HG02623 (cell line): ENCODE measurements at regions not wholly inside any gene's neighbourhood (a gene's known extent, or its start where the extent isn't known, plus 50 kb on each side); places are given as distances from the start of the nearest gene placed in this dataset.
"Not testable (repeated sequence)": the region's sequence is repeated elsewhere in the genome, so short reads cannot be mapped to it uniquely, and the experiment has no call there.

Experiments used
- ATAC-seq: cut with Tn5 transposase; IDR thresholded peaks from one replicate; pipeline ENCODE4 v1.9.1; 2021; ENCODE audit warnings: moderate library complexity; ENCODE audit not compliant: unreplicated experiment

DNA sequence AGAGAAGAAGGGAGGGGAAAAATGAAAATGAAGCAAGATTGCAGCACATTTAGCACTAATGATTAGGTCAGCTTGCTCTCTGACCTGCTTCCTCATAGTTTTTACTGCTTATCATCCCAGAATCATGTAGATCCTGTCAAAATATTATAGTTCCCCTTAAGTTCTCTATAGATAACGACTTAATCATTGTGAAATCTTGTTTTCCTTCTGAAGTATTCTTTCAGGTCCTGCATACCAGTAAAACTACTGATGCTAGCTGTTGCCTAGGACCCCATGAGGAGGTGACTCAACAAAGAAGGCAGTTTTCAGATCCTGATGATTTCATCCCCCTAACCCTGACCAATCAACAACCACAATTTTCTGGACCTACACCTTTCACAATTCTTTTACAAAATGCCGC is 1131.7 kb downstream of the SLITRK5 start:
- ATAC-seq: no peak

DNA sequence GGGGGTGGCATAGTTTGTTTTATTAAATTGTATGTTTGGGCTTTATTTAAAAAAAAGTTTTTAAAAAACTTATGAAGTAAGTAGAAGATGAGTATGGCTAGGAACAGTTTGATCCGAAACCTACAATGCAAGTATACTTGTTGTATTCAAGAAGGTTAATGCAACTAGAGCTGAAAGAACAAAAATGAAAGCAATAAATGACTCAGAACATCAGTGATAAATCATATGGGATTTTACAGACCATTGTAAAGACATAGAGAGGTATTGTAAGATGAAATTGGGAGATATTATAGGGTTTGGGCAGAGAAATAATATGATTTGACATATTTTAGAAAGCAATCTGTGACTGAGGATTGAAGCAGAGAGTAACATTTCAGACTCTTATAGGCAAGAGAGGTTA is 1135.3 kb downstream of the SLITRK5 start:
- no peak for ATAC-seq

DNA sequence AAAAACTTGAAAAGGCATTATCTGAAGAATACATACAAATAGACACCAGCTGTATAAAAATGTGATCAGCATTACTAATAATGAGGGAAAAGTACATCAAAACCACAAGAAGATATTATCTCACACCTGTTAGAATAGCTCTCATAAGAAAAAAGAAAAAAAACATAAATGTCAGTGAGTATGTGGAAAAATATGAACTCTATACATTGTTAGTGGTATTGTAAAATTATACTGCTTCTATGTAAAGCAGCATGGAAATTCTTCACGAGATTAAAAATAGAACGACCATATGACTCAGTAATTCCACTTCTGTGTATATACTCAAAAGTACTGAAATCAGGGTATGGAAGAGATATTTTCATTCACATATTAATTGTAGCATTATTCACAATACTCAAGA is 1146.4 kb downstream of the SLITRK5 start:
- ATAC-seq: no peak

- ATAC-seq: no peak
Measured at GRCh38 chr13:88823114-88823513, 1151.9 kb downstream of the SLITRK5 start.

- no peak for ATAC-seq
Measured at GRCh38 chr13:88824218-88824617, 1153.0 kb downstream of the SLITRK5 start.

DNA sequence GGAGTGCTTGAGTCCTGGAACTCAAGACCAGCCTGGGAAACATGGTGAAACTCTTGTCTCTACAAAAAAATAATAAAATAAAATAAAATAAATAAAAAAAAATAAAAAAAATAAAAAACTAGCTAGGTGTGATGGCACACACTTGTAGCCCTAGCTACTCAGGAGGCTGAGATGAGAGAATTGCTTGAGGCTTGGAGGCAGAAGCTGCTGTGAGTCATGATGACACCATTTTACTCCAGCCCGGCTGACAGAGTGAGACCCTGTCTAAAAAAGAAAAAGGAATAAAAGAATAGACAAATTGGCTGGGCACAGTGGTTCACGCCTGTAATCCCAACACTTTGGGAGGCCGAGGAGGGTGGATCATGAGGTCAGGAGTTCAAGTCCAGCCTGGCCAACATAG is 1168.9 kb downstream of the SLITRK5 start:
- no peak for ATAC-seq

DNA sequence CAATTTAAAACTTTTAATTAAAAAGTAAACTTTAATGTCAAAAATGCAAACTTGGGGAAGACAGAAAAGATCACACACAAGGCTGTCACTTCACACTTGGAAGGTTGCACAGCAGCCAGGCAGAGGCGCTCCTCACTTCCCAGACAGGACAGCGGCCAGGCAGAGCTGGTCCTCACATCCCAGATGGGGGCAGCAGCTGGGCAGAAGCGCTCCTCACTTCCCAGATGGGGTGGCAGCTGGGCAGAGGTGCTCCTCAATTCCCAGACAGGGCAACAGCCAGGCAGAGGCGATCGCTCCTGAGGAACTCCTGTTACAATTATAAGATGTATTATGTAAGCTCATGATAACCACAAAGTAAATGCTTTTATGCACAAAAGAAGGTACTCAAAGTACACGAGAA is 1181.1 kb downstream of the SLITRK5 start:
- ATAC-seq: not testable (repeated sequence)

- no peak for ATAC-seq
Measured at GRCh38 chr13:88857256-88857655, 1186.1 kb downstream of the SLITRK5 start.

GRCh38 chr13:88862095-88862620 is 1191.0 kb downstream of the SLITRK5 start:
- no peak for ATAC-seq

GRCh38 chr13:88863116-88863515 is 1191.9 kb downstream of the SLITRK5 start:
- no peak for ATAC-seq

DNA sequence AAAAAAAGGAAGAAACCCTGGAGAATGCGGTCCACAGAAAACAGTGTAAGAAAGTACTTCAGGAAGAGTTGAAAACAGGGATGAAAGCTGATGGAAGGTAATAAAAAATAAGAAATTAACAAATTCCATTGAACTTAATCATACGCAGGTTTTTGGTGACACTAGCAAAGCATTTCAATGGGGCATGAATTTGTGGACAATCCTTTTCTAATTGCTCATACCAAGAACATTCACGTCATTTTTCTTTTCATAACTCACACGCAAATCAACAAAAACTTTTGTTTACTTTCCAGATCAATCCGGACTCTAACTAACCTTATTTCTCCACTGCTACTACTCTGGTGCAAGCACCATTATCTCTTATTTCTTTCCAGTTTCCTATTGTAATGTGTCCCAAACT is 1195.0 kb downstream of the SLITRK5 start:
- ATAC-seq: no peak

DNA sequence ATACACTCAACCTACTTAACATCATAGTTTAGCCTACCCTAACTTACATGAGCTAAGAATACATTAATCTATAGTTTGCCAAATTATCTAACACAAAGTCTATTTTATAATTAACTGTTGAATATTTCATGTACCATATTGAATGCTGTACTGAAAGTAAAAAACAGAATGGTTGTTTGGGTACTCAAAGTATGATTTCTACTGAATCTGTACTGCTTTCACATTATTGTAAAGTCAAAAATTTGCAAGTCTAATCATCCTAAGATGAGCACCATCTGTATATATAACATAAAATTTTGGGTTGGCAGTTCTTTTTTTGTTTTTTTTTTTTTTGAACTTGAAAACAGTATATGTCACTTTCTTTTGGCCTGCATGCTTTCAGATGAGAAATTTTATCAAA is 1212.6 kb downstream of the SLITRK5 start:
- no peak for ATAC-seq

DNA sequence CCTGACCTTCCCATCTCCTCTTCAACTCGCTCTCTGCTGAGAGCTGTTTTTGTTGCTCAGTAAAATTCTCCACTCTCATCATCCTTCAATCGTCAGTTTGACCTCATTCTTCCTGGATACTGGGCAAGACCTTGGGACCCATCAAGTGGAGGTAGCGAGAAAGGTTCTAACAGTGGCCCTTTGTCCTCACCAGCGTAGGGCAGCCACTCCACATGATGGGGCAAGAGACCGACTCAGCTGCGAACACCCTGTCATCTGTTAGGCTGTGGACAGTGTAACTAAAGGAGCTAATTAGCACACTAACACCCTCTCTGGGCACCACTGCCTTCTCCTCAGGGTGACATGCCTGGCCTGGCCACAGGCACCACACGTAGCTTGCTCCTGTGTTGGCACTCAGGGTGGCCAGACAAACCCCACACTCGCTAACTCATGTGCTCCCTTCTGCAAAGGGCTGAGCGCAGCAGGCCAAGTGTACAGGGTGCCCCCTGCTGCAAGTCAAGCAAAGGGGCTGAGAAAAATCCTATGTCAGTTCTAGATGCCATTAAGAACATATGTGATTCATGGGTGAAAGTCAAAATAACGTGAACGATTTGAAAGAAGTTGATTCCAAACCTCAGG is 1216.0 kb downstream of the SLITRK5 start:
- no peak for ATAC-seq

DNA sequence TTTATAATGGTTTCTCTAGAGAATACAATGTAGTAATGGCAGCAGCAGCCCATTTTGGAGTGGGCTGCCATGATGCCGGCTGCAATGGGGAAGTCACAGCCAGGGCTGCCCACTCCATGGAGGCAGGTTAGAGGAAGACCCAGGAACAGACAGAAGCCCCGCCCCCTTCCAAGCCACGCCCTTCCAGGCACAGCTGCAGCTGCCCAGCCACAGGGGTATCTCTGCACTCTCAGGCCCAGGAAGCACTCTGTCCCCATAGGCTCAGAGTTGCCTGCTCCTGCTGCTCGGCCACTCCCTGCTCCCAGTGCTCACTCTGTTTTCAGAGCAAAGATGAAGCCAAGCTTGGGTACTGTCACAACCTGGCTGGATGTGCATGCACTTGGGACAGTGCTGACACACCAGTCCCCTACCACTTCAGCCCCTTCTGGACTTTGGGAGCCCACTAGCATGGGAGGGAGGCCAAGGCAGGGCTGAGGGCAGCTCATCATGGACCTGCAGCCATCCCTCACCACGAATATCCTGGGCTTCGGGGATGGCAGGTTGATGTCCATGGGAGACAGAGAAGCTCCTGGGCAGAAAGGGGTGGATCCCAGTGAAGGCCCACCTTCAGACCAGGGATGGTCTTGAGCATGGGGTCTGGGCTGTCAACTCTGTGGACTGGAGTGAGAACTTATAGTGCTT is 1224.2 kb downstream of the SLITRK5 start:
- no peak for ATAC-seq

DNA sequence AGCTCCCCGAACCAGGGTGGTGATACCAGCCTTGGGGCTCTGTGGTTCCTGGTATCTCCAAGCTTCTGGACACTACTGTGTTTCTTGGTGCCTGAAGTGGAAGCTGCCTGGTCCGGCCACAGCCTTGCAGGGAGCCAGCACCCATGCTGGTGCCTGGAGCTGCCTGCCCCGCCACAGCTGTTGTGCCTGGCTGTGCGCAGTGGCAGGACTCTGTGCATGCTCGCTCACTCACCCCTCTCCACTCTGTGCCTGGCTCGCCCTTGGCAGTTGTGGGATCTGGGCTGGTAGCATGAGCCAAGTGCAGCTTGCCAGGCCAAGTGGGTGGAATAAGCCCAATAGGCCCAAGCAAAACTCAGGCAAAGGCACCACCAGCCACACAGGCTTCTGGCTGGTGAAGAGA is 1225.3 kb downstream of the SLITRK5 start:
- no peak for ATAC-seq

- ATAC-seq: no peak
Measured at GRCh38 chr13:88908961-88909441, 1237.8 kb downstream of the SLITRK5 start.

GRCh38 chr13:88919970-88920628 is 1248.9 kb downstream of the SLITRK5 start:
- ATAC-seq: peak; percentile 98

DNA sequence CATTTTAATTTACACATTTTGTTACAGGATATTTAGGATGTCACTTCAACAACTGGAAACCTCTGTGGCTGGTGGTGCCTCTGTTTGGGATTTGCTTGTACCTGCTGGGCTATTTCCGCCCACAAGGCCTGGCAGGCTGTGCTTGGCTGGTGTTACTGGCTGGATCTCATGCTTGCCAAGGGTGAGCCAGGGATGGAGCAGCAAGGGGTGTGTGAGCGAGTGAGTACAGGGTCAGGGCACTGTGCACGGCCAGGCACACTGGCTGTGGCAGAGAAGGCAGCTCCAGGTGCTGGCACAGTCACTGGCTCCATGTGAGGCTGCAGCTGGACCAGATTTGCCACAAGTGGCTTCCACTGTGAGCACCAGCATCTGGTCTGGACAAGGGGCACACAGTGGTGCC is 1254.8 kb downstream of the SLITRK5 start:
- ATAC-seq: no peak

GRCh38 chr13:88926890-88927502 is 1255.8 kb downstream of the SLITRK5 start:
- ATAC-seq: no peak

DNA sequence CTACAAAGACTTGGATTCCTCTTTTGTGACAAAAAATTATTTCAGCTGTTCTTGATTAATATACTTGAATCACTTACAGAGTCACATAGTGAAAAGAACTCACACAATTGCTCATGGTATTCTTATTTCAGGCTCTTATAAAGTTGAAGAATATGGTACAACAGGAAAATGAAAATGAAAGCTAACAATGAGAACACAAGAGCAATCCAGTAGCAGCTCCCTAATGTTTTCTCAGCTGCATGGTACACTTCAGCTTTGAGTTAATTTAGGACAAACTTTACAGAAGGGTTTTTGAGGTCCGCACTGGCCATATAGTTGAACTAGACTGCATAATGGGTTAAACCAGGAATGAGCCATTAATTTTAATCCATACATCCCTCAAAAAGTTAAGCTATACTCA is 1261.8 kb downstream of the SLITRK5 start:
- ATAC-seq: no peak

- ATAC-seq: no peak
Measured at GRCh38 chr13:88937384-88937783, 1266.2 kb downstream of the SLITRK5 start.

DNA sequence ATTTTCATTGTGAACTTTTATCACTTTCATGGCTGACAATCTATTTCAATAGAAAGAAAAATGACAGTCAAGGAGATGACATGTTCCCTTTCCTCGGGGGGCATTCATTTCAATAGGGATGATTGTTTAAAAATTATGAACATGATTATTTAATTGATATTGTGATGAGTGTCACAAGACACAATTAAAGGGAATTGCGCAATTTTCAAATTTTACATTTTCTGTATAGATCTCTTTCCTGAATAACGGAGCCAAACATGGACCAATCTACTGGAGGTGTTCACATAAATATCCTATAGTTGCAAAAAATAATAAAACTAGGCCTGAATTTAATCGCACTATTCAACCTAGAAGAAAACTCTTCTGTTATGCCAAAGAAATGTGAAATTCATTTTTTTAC is 1274.6 kb downstream of the SLITRK5 start:
- ATAC-seq: no peak
